ENCODE measurements at regions not wholly inside any gene's neighbourhood (a gene's known extent, or its start where the extent isn't known, plus 50 kb on each side); places are given as distances from the start of the nearest gene placed in this dataset.
A peak's percentile ranks its signal among the peaks of the same experiment; 100 is the strongest.
"Not testable (repeated sequence)": the region's sequence is repeated elsewhere in the genome, so short reads cannot be mapped to it uniquely, and the experiment has no call there.

DNA sequence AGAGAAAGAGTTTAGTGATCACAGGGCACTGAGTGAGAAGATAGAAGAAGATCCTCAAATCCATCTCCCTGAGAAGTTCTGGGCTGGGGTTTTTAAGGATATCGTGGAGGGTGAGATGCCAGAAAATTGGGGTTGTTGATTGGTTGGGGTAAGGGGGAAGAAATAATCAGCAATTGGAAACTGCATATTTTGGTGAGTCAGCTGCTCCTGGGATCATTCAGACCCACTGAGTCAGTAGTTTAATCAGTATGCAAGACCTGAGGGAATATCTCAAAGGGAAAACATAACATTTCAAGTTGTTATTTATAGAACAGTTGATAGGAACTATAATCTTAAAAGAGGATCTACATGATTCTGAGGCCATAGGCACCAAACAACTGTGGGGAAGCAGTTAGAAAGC lies 183.4 kb downstream of the FCRL5 start:
- not testable (repeated sequence) for DNase-seq (ENCODE audit: low spot score)

GRCh38 chr1:157368363-157368762 lies 184.0 kb downstream of the FCRL5 start:
- no peak for DNase-seq (ENCODE audit: low spot score)

DNA sequence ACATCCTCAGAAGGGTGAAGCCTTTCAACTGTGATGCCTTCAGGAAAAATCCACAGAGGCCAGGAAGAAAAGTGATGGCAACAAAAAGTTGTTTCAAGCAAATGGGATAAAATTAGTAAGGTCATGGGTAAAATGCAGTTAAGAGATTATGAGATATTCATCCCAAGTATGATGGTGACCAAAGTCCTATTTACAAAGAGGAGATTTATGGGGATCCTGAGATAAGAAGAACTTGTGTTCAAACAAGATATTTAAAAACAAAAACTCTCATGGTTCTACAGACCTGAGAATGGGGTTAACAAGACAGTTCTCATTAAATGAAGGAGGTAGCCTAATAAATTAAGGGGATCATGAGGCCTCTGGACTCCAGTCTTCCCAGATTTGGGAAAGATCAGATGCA lies 184.4 kb downstream of the FCRL5 start:
- DNase-seq (ENCODE audit: low spot score): no peak

- DNase-seq (ENCODE audit: low spot score): no peak
Observed at GRCh38 chr1:157367091-157367739, 185.1 kb downstream of the FCRL5 start.

DNA sequence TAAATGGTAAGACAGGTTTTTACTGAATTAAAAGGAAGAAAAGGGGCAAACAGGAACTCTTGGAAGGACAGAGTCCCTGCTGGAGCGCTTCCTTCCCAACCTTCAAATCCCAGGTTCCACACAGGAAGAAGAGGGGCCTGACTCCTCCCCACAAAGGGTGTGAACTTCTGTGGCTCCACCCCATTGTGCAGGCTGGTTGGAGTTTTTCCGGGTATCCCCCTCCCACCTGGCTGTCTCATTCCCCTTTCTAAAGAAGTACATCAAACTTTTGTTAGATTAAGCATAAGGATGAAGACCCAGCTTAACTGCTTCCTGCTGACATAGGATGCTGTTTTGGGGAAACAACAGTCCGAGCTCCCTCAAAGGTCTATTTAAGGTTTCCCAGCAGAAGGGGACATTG lies 187.7 kb downstream of the FCRL5 start:
- no peak for DNase-seq (ENCODE audit: low spot score)

GRCh38 chr1:157363660-157364140 lies 188.6 kb downstream of the FCRL5 start:
- peak; percentile 25 for DNase-seq (ENCODE audit: low spot score)

DNA sequence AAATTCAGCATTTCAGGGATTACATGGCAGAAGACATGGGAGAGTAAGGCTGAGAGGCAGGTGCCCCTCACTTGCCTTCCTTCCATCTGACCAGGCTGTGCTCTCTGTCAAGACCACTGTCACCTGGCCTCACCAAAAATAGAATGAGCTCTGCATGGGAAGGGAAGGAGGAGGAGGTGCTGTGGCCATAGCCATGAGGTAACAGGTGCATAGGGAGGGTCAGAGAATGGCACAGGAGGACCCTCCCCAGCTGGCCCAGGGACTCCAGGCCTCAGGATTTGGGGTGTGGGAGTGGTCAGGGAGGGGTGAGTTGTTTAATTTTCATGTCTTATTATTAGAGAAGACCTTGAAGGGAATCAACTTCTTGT lies 192.3 kb downstream of the FCRL5 start:
- DNase-seq (ENCODE audit: low spot score): no peak

DNA sequence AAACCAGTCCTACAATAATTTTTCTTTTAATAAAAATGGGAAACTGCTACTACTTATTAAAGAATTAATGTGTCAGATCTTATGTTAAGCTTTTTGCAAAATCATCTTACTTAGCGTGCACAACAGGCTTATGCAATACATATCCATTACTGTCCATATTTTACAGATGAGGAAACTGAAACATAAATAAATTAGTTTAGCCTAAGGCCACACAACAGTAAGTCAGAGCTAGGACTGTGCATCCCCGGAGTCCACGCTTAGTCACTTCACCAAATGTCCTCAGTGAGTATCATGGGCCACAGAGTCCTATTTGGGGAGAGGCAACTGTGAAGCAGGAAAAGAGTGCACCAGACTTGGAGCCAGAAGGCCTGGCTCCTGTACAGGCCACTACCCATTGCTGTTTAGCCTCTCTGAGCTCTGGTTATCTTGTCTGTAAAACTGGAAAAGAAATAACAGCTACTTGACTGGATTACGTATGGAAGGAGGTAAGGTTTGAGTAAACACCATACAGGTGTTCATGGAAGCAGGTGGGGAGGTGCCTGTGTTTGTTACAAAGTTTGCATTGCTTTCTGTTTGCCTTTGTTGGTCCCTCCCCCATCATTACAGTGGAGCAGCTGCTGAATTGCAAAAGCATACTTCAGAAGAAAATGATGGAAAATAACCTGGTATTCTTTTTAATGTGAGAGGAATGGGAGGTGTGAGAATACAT lies 192.8 kb downstream of the FCRL5 start:
- no peak for DNase-seq (ENCODE audit: low spot score)

DNA sequence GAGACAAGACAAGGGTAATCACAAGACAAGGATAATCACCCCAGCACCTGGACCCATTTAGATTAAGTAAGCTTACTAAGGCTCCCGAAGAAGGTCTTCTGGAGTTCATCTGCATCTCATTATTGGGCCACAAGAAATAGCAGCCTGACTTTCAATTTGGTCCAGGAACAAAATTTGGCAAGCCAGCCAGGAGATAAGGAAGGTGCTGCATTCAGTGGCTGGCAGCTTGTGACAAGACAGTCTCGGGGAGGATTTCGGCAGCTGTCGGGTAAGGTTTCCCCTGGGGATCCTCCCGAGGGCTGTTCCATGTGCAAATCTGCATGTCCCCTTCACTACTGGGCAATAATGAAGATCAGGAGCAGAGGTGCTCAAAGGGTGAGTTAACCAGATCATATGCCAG lies 195.2 kb downstream of the FCRL5 start:
- no peak for DNase-seq (ENCODE audit: low spot score)

DNA sequence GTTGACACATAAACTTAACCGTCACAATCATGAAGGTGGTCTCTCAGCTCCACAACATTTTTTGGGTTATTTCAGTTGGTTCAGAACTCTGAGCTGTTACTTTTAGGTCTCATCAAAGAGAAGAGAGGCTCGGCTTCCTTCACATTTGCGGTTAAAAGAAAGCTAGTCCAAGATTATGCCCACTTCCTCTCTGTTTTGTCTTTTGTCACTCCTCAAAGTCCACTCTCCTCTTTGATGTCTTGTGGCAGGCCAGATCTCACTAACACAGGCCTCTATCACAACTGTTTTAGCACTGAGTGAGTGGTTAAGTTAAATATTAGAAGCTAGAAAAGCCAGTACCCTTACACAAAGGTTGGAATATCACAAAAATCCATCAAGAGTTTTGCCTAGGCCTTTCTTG lies 195.7 kb downstream of the FCRL5 start:
- no peak for DNase-seq (ENCODE audit: low spot score)

DNA sequence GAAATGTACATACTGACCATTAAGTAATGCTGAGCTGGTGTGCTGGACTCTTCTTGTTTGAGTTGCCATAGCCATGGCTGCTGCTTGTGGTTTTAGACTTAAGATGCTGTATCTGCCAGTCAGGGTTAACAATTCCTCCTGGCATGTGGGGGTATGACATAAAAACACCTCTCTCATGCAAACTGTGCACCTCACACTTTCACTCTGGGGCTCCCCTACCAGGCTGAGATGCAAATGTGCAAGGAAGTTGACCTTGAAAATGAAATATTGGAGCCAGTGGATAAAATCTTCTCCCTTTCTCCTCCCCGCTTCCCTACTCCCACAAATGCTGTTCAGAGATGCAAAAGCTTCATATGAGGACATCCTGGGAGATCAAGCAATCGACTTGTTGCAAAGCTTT lies 198.8 kb downstream of the FCRL5 start:
- DNase-seq (ENCODE audit: low spot score): no peak

GRCh38 chr1:157352817-157353408 lies 199.4 kb downstream of the FCRL5 start:
- DNase-seq (ENCODE audit: low spot score): no peak

DNA sequence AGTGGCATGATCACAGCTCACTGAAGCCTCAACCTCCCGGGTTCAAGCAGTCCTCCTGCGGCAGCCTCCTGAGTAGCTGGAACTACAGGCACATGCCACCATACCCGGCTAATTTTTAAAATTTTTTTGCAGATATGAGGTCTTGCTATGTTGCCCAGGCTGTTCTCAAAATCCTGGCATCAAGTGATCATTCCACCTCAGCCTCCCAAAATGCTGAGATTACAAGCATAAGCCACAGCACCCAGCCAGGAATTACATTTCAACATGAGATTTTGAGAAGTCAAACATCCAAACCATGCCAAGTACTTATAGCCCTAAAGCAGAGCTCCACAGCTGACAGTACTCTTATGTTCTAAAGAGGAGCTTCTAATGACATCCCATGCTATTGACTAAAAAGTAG lies 200.1 kb downstream of the FCRL5 start:
- DNase-seq (ENCODE audit: low spot score): no peak

DNA sequence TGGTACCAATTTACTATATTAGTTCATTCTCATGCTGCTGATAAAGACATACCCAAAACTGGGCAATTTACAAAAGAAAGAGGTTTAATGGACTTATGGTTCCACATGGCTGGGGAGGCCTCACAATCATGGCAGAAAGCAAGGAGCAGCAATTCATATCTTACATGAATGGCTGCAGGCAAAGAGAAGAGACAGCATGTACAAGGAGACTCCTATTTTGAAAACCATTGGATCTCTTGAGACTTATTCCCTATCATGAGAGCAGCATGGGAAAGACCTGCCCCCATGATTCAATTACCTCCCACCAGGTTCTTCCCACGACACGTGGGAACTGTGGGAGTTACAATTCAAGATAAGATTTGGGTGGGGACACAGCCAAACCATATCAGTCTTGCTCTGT lies 200.5 kb downstream of the FCRL5 start:
- not testable (repeated sequence) for DNase-seq (ENCODE audit: low spot score)

DNA sequence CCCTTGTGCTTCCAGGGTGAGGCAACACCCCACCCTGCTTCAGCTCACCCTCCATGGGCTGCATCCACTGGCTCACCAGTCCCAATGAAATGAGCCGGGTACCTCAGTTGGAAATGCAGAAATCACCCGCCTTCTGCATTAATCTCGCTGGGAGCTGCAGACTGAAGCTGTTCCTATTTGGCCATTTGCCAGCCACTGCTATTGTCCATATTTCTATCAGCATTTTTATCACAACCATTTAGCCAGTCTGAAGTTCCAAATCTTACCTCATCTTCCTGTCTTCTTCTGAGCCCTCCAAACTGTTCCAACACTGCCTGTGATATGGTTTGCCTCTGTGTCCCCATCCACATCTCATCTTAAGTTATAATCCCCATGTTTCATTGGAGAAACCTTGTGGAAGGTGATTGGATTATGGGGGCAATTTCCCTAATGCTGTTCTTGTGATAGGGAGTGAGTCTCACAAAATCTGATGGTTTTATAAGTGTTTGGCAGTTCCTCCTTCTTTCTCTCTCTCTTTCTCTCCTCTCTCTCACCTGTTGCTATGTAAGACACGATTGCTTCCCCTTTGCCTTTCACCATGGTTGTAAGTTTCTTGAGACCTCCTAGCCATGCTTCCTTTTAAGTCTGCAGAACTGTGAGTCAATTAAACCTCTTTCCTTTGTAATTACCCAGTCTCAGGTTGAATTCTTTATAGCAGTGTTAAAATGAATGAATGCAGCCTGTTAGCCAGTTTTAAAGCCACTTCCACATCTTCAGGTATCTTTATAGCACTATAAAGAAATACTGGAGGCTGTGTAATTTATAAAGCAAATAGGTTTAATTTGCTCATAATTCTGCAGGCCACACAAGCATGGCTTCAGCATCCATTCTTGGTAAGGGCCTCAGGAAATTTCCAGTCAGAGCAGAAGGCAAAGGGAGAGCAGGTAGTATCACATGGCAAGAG lies 203.5 kb downstream of the FCRL5 start:
- DNase-seq (ENCODE audit: low spot score): no peak

DNA sequence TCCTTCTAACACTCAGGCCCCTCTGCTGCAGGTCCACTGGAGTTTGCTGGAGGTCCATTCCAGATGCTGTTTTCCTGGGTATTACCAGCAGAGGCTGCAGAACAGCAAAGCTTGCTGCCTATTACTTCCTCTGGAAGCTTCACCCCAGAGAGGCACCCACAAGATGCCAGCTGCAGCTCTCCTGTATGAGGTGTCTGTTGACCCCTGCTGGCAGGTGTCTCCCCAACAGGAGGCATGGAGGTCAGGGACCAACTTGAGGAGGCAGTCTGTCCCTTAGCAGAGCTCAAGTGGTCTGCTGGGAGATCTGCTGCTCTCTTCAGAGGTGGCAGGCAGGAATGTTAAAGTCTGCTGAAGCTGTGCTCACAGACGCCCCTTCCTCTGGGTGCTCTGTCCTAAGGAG lies 204.8 kb downstream of the FCRL5 start:
- DNase-seq (ENCODE audit: low spot score): no peak

GRCh38 chr1:157337785-157338184 lies 199.6 kb upstream of the ETV3 start:
- DNase-seq (ENCODE audit: low spot score): not testable (repeated sequence)

GRCh38 chr1:157335056-157335455 lies 196.9 kb upstream of the ETV3 start:
- DNase-seq (ENCODE audit: low spot score): no peak

DNA sequence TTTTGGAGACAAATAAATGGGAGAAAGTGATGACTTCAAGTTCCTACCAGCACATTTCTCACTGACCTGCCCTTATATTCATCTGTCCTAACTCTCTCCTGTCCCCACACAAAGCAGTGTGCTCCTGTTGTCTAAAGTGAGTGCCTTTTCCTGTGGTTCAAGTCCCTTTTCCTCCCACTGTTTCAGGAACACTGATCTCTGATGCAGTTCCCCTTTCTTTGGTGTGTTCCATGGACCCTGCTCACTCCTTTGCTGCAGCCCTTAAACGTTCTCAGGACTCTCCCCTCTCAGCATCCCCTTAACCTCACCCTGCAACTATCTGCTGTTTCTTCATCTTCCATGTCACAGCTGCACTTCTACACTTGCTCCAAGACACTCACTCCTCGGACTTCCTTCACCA lies 195.8 kb upstream of the ETV3 start:
- DNase-seq (ENCODE audit: low spot score): no peak

DNA sequence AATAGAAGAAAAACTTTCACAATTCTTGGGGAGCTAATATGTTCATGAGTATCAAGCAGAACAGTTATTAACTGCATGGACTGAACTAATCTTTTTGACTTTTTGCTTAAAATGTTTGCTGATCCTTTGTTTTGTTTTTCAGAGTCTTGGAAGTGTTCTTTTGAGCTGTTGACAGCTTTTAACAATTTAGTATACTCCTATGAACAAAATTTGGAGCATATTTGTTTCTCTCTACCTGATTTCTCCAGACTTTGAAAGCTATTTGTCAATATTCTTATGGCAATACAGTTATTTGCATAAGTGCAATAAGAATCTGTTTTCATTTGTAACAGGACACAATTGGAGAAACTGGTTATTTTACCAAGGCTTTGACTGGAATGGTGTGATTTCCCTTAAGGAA lies 192.0 kb upstream of the ETV3 start:
- DNase-seq (ENCODE audit: low spot score): not testable (repeated sequence)

- DNase-seq (ENCODE audit: low spot score): not testable (repeated sequence)
Observed at GRCh38 chr1:157328120-157328519, 189.9 kb upstream of the ETV3 start.

All from H4 (cell line).